Umbilical cord (tissue), 1 donor: ENCODE measurements at regions not wholly inside any gene's neighbourhood (a gene's known extent, or its start where the extent isn't known, plus 50 kb on each side); places are given as distances from the start of the nearest gene placed in this dataset.
"Not testable (repeated sequence)": the region's sequence is repeated elsewhere in the genome, so short reads cannot be mapped to it uniquely, and the experiment has no call there.

ENCODE experiments used
- DNase-seq: peaks from one replicate; pipeline ENCODE4 v3.0.0-alpha.2; 2015; ENCODE audit warnings: low spot score

DNA sequence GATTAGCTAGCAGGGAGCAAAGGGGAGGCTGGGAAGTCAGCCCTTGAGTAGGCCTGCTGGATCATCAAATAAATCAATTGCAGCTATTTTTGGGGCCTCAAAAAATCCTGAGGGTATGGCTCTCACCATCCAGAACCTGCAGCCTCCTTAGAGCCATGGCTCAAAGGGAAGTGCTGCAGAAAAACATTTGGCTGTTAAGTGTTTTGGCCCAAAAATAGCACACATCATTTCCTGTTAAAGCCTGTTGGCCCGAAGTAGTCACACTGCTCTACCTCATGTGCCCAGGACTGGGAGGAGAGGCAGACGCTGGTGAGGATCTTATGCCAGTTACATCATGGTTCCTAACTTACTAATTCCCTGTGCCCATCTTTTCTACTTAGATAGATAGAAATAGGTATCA, 176.8 kb upstream of the PLGLB1 start:
- DNase-seq, result not testable (repeated sequence)

DNA sequence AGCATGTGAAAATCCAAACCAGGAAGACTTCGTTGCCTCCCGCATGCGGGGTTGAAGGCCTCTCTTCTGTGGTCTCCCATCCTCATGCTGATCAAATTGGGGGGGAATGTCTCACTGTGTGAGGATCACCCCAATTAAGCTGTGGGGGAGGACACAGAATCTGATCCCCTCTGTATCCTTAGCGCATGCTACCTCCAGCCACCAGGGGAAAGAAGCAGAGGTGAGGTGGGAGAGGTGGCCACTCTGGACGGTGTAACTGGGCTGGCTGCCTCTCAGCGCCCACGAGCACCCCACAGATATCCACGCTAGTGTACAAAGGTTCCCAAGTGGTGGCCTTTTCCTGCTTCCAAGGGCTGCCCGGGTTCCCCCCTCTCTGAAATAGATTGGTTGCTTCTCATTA, 177.6 kb upstream of the PLGLB1 start:
- not testable (repeated sequence) for DNase-seq

DNA sequence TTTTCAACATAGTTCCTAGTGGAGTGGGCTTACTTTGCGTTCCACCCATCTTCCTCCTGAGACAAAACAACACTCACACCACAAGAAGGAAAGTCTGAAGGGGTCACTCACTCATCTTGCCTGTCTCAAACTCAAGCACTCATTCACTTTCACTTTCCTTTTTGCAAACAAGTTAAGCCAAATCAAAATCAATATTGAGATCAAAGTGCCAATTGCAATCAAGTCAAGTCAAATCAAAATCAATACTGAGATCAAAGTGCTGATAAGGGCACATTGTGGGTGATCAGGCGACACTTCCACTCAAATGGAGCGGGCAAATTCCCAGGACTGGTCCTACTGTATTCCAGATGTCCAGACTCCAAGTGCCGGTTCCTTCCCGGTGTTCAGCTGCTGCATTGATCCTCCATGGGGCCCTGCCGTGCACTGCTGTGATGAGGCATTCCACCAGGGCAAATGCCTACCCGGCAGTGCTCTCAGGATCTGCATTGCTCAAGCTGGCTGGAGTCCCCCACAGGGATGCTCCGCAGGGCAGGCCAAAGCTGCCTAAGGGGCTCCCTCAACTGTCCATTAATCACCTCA, 183.0 kb upstream of the PLGLB1 start:
- not testable (repeated sequence) for DNase-seq

DNA sequence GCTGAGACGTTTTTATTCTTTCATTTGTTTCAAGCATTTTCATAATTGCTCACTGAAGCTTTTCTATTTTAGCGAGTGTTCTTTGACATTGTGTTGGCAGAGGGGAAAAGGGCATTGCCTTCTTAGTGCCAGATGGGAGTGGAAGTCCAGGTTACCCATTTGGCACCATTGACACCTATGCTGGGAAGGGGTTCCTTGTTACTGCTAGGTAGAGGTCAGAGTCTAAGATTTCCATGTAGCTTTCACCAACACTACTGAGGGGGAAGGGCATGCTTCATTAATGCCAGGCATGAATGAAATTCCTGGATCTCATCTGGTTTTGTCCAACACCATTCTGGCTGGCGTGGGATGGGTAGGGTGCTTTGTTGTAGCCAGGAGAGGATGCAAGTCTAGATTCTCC, 191.3 kb upstream of the PLGLB1 start:
- DNase-seq, result not testable (repeated sequence)

DNA sequence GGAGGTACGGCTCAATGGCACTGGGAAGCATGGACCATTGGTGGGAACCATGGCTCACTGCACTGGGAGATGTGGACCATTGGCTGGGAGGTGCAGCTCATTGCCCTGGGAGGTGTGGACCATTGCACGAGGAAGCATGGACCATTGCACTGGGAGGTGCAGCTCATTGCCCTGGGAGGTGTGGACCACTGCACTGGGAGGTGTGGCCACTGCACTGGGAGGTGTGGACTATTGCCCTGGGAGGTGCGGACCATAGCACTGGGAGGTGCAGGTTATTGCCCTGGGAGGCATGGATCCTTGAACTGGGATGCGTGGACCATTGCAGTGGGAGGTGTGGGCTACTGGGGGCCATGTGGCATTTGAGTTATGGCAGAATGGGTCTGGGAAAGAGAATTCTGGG, 195.4 kb upstream of the PLGLB1 start:
- DNase-seq, result not testable (repeated sequence)

DNA sequence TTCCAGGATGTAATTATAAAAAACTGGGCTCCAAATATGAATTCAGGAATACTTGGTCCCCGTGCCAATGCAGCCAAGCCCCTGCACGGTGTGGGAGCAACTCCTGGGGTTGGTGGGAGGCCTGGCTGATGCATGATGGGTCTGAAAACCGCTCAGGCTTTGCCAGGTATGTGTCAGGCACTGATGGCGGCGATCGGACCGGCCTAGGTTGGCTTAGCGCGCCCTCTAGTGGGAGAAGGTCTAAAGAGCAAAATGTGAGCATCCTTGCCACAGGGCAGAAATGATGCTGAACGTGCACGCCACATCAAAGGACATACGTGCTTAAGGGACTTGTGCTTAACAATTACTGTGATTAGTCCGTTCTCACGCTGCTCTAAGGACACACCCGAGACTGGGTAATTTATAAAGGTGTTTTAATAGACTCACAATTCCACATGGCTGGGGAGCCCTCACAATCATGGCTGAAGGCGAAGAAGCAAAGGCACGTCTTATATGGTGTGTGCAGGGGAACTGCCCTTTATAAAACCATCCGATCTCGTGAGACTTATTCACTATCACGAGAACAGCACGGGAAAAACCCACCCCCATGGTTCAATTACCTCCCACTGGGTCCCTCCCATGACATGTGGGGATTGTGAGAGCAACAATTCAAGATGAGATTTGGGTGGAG, 196.2 kb upstream of the PLGLB1 start:
- DNase-seq, result not testable (repeated sequence)

DNA sequence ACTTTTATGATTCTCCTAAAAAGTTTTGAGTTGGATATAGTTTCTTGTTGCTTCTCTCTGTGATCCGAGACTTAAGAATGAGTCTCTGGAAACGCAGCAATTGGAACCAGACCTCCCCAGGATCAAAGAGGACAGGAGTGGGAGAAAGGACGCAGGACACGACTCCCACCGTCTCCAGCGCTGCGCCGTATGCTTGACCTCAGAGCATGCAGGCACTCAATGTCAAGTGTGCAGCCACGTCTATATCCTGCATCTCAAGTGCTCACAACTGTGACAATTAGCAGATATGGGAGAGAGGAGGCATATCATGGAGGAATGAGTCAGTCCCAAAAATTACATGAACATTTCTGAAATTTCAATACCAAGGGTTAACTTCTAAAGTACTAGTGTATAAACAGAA, 199.0 kb upstream of the PLGLB1 start:
- DNase-seq, result not testable (repeated sequence)

DNA sequence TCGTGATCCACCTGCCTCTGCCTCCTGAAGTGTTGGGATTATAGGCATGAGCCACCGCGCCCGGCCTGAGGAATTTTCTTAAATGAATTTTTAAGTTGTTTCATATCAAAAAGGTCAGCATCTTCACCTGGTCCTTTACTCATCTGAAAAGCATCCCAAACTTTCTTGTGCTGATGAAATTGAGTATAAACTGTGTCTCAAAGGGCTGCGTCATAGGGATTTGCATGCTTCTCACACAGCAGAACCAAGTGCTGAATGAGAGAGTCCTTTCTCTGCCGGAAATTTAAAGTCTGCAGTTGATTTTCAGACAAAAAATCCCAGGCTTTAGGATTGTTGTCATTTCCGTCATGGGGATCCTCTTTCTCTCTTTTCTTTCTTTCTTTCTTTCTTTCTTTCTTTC, 200.5 kb upstream of the PLGLB1 start:
- not testable (repeated sequence) for DNase-seq

DNA sequence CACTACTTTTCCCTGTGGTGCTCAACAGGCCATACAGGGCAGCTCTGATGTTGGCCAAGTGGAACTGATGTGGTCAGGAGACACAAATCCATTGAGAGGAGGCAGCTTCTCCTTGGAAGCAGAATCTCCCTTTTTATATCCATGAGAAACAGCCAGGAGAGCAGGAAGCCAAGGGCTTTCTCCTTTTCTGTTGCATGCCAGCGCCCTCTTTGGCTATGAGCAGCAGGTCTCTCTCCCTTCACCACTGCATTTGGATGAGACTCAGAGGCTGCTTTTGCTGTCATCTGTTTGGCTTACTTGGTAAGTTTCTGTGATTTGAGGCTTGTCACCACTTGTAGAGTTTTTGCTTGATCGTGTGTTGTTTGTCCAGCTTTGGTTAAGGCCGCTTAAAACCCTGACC, 202.2 kb upstream of the PLGLB1 start:
- DNase-seq, result not testable (repeated sequence)

DNA sequence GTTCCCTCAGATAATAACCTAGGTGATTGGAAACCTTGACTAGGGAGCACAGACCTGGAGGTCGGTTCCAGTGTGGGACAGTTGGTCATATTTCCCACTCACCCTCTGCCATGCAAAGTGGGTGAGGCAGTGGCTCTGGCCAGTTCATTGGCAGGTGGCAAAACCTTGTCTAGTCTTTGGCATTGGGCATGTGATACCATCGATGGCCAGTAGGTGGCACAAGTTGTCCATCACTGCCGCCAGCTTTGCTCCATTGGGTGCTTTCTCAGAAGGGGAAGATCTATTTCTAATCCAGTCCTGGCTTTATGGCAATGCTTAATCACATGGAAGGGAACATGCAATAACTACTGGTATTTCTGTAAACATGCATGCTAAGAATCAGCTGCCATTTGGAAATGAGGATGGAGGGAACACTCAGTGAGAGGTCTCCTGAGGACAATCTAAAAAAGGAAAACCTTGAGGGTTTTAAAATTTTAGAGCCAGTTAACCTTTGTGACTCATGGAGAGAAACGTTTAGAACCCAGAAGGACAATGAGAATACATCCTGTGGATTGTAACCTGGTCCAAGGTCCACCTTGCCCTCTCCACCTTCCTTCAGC, 207.5 kb upstream of the PLGLB1 start:
- peak; percentile 24 for DNase-seq

DNA sequence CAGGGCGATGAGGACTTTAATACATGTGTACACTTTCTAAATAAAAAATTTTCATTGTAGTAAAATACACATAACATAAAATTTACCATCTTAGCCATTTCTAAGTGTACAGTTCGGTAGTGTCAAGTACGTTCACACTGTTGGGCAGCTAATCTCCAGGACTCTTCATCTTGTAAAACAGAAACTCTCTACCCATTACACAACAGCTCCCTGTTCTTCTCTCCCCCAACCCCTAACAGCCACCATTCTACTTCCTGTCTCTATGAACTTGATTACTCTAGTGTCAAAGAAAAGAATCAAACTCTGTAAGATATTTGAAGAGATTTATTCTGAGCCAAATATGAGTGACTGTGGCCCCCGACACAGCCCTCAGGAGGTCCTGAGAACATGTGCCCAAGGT, 208.3 kb upstream of the PLGLB1 start:
- not testable (repeated sequence) for DNase-seq

DNA sequence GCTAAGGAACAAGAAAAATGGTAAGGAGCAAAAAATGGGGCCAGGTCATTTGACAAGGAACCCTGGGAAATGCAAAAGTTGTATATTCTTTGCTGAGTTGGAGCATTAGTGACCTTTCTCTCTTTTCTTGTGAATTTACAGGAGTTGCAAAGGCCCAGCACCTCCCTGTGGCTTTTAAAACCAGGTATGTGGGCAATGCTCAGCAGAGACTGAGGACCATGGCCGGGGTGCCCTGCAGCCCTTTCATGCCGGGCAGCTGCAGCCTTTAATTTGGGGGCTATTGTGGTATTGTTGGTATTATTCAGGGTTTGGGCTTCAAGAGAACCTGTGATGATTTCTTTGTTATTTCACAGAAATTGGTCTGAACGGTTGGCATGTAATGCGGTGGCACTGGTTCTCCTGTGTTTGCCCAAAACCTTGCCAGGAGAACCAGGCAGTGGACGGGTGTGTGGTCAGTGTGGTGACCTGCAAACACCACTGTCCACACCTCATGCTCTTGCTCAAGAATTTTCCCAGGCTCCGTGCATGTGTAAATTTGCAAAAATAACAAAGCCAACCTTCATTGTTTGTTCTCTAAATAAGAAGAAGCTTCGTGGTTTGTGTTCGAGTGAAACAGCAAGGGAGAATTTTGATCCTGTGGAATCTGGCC, 213.8 kb upstream of the PLGLB1 start:
- not testable (repeated sequence) for DNase-seq

DNA sequence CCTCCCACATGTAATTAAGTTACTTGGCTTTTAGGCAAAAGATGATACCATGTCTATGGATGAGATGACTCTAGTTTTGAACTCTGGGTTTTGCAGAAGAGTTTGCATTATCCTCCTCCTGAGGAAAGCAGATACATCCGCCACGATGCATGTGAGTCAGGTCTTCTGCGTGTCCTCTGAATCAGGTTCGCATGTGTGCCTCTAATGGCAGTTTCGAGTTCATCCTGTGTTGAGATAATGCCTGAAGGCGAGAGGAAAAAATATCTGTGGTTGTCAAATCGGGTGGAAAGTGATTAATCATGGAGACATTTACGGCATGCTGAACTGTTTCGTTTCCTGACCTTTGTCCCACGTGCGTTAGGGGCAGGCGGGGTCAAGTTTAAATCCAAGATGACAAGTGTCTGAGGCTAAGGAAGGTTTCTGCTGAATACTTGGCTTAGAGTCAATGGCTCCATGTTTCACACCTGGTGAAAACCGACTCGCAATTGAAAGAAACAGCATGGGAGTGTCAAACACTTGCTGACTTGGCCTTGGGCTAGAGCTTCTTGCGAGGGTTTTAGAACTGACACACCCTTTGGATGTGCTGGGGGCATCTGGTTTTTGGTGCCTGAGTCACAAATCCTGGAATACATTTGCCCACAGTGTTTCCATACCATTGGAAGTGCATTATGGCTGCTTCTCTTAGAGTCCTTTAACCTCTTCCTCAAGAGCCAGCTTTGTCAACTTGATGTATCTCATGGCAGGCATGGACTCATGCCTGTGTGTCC, 216.1 kb upstream of the PLGLB1 start:
- DNase-seq, result not testable (repeated sequence)

DNA sequence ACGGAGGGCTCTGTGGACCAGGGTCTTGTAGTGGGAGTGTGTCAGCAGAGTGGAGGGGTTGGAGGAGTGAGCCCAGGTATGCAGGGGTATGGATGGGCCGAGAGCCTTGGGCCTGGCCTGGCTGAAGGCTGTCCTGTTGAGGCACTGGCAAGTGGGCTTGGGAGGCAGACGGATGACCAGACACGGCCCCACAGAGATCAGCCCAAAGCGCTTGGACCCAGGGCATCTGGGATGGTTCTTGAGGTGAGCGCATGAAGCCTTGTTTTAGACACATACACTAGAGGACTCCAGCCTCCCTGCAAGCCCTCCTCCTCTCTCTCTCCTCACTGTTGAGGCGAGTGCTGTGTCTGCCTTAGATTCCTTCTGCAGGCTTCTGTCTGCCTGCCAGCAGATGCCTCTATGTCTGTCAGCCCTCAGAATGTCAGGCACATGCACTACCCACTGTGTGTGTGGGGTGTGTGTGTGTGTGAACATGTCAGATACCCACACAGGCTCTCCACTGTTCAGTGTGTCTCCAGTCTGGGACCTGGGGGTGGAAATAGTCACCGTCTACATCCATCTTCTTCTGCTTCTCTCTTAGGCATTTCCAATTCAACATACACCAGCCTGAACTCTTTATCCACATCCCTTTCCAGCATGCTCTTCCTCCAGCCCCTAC, 218.0 kb upstream of the PLGLB1 start:
- DNase-seq, result peak; percentile 6

DNA sequence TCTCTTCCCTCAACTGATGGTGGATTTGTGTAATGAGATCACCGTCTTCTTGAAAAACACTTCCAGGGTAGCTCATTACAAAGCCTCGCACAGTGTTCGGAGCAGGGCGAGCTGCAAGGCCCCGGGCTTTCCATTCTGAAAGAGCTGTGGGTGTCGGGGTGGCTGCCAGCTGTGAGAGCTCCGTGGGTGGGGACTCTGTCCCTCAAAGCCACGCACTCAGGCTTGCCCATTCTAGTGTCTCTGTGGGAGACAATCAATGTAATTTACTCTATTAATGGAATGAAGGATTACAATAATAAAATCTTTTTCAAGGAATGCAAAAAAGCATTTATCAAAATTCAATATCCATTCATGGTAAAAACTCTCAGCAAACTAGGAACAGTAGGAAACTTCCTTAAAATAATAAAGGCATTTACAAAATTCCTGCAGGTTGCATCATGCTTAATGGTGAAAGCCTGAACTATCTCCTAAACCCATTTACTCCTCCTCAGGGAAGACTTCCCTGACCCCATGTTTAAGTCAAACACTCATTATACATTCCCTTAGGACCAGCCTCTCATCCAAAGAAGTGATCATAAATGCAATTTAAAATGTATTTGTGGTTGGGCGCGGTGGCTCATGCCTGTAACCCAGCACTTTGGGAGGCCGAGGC, 224.5 kb upstream of the PLGLB1 start:
- DNase-seq, result not testable (repeated sequence)

DNA sequence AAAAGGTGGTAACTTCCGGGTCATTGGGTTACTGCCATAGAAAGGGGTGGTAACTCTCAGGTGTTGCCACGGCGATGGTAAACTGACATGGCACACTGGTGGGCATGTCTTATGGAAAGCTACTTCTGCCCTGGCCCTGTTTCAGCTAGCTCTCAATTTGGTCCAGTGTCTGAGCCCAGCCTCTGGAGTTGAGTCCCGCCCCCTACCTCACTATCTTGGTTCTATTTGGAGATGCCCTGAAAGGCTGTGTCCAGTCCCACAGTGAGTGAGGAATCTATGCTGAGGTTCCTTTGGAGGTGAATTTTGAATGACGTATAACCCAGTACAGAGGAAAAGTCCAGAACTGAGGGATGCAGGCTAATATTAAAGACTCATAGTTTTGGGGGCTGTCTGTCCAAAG, 230.4 kb upstream of the PLGLB1 start:
- not testable (repeated sequence) for DNase-seq

DNA sequence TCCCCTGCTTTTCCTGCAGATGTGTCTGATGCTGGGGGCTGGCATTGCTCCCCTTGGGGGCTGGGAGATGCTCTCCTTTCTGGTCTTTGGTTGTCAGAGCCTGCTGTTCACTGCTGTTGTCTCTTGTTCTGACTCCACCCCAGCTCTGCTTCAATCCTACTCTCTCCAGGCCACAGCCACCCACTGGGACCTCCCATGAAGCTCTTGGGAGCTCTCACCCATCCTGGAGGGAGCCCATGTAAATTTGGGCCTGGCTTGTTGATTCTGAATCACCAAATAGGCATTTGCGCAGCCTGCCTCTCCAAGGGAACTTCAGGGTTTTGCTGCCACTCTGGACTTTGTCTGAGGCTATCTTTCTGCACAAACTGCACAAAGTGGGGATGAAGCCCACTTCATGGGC, 232.9 kb upstream of the PLGLB1 start:
- DNase-seq, result not testable (repeated sequence)

DNA sequence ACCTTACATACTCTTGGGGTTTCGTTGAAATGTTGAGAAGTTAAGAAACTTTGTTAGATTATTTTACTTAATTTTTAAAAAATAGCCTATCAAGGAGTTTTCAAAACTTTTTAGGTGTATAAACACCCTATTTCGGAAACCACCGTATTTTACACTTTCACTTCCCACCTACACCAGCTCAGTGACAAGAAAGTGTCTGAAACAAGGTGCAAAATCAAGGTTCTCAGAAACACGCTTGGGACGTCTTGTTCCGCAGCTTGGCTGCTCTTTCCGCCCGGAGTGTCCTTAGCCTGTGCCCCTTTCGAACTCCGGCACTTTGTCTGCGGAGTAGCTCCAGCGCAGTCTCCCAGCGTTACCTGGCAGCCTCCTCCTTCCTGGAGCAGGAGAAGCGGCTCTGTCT, 233.8 kb upstream of the PLGLB1 start:
- not testable (repeated sequence) for DNase-seq

DNA sequence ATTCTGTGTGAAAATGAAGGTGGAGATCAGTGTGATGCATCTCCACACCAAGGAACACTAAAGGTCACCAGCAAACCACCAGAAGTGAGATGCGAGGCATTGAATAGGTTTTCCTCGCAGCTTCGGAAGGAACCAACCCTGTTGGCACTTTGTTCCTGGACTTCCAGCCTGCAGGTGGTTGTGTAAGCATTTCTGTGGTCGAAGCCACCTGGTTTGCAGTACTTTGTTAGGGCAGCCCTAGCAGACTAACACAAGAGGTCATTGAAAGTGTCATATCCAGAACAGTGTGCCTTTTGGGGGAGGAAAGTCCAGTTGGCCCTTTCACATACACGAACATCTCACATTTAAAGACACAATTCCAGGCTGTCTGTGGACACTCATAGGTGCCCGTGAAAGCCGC, 237.2 kb upstream of the PLGLB1 start:
- not testable (repeated sequence) for DNase-seq

DNA sequence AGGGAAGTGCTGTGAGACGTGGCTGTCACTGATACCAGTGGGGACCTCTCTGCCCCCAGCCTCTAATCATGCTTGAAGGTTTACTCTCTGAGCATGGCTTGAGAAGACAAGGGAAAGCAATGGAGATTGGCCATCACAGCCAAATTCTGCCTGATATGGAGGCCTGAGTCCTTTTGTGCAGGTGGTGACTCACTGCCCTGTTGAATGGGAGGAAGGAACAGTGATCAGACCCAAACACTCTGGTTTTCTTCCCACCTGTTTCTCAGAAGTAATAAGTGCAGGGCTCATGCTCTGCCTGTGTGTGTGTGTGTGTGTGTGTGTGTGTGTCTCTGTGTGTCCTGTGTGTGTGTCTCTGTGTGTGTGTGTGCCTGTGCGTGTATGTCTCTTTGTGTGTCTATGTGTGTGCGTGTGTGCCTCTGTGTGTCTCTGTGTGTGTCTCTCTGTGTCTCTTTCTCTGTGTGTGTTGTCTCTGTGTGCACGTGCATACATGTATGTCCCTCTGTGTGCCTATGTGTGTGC, 240.6 kb upstream of the PLGLB1 start:
- DNase-seq, result not testable (repeated sequence)
